ENCODE measurements at regions not wholly inside any gene's neighbourhood (a gene's known extent, or its start where the extent isn't known, plus 50 kb on each side); places are given as distances from the start of the nearest gene placed in this dataset.
"Not testable (repeated sequence)": the region's sequence is repeated elsewhere in the genome, so short reads cannot be mapped to it uniquely, and the experiment has no call there.

GRCh38 chr6:121885399-121886152, 450.1 kb downstream of the GJA1 start:
- Histone ChIP-seq H3K27ac (no peak overlapping the region), H3K4me3 (no peak overlapping the region), H3K36me3 (no peaks in the 10 kb centered on the region), H3K4me1 (ENCODE audit: low read depth) (peaks cover 6% of the 10 kb centered on the region), H3K27me3 (no peaks in the 10 kb centered on the region), H3K9me3 (ENCODE audit: low read depth) (no peaks in the 10 kb centered on the region)
- peak in 1 of 2 donors; percentile 59 for DNase-seq (ENCODE audit: low read depth in 1 of 2, low spot score in 1 of 2)
- TF ChIP-seq CTCF (IDR thresholded peaks at IDR 0.05; ENCODE audit: low read depth, low read length), result no peak

- H3K4me1 ChIP-seq (ENCODE audit: low read depth), result peaks cover 6% of the 10 kb centered on the region
- TF ChIP-seq CTCF (IDR thresholded peaks at IDR 0.05; ENCODE audit: low read depth, low read length), result no peak
- DNase-seq (ENCODE audit: low read depth in 1 of 2, low spot score in 1 of 2), result peak in 1 of 2 donors; percentile 57
Observed at GRCh38 chr6:121886223-121886830, 450.9 kb downstream of the GJA1 start.

GRCh38 chr6:121887724-121888123, 452.3 kb downstream of the GJA1 start:
- H3K36me3 ChIP-seq, result no peaks in the 10 kb centered on the region
- TF ChIP-seq CTCF (IDR thresholded peaks at IDR 0.05; ENCODE audit: low read depth, low read length), result no peak
- no peak overlapping the region for H3K4me3 ChIP-seq
- no peak for DNase-seq (ENCODE audit: low read depth in 1 of 2, low spot score in 1 of 2)
- H3K27me3 ChIP-seq, result no peaks in the 10 kb centered on the region
- peaks cover 6% of the 10 kb centered on the region for H3K4me1 ChIP-seq (ENCODE audit: low read depth)
- no peak overlapping the region for H3K27ac ChIP-seq
- no peaks in the 10 kb centered on the region for H3K9me3 ChIP-seq (ENCODE audit: low read depth)

More at GRCh38 chr6:121886223-121886830, 450.9 kb downstream of the GJA1 start:
- H3K27me3 ChIP-seq, result no peaks in the 10 kb centered on the region
- H3K36me3 ChIP-seq, result no peaks in the 10 kb centered on the region
- H3K9me3 ChIP-seq (ENCODE audit: low read depth), result no peaks in the 10 kb centered on the region
- no peak overlapping the region for H3K4me3 ChIP-seq
- no peak overlapping the region for H3K27ac ChIP-seq

- Histone ChIP-seq H3K27me3 (no peaks in the 10 kb centered on the region), H3K4me1 (ENCODE audit: low read depth) (peaks cover 2% of the 10 kb centered on the region), H3K36me3 (no peaks in the 10 kb centered on the region), H3K9me3 (ENCODE audit: low read depth) (no peaks in the 10 kb centered on the region), H3K4me3 (no peak overlapping the region), H3K27ac (no peak overlapping the region)
- DNase-seq (ENCODE audit: low read depth in 1 of 2, low spot score in 1 of 2), result no peak
- TF ChIP-seq CTCF (IDR thresholded peaks at IDR 0.05; ENCODE audit: low read depth, low read length), result no peak
Observed at GRCh38 chr6:121890307-121890910, 455.0 kb downstream of the GJA1 start.

- H3K9me3 ChIP-seq (ENCODE audit: low read depth); H3K27me3 ChIP-seq; H3K27ac ChIP-seq; H3K4me3 ChIP-seq; DNase-seq (ENCODE audit: low read depth in 1 of 2, low spot score in 1 of 2); H3K4me1 ChIP-seq (ENCODE audit: low read depth); H3K36me3 ChIP-seq: not testable (repeated sequence)
Observed at GRCh38 chr6:121895731-121896130, 460.3 kb downstream of the GJA1 start.

GRCh38 chr6:121896363-121896762, 460.9 kb downstream of the GJA1 start:
- no peaks in the 10 kb centered on the region for H3K36me3 ChIP-seq
- no peak overlapping the region for H3K27ac ChIP-seq
- no peaks in the 10 kb centered on the region for H3K27me3 ChIP-seq
- no peaks in the 10 kb centered on the region for H3K9me3 ChIP-seq (ENCODE audit: low read depth)
- no peaks in the 10 kb centered on the region for H3K4me1 ChIP-seq (ENCODE audit: low read depth)
- H3K4me3 ChIP-seq, result no peak overlapping the region
- DNase-seq (ENCODE audit: low read depth in 1 of 2, low spot score in 1 of 2), result no peak
- TF ChIP-seq CTCF (IDR thresholded peaks at IDR 0.05; ENCODE audit: low read depth, low read length), result no peak

All from cardiac muscle cell (in vitro differentiated cells and primary cell).